ENCODE measurements at regions not wholly inside any gene's neighbourhood (a gene's known extent, or its start where the extent isn't known, plus 50 kb on each side); places are given as distances from the start of the nearest gene placed in this dataset.

DNA sequence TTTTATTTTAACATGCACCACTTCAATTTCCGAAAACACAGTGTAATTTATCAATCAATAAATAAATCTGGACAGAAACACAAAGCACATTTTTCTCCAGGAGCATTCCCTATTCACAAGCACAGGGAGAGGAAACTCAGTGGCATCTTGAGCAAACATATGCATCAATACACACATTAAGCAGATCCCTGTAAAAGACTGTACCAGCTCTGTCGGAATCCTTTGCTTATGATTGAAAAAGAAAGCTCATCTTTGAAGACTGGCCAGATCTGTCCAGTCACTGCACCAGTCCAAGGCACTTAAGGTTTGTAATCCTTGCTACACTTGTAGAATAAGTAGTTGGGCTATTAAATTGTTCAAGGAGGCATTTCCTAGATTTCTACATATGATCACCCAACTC lies 343.9 kb downstream of the BMPER start:
- TF ChIP-seq POLR2AphosphoS5 (IDR thresholded peaks at IDR 0.05) (no peak), EP300 (IDR thresholded peaks at IDR 0.05) (no peak)

Data from esophagus muscularis mucosa (tissue), 3 donors.